BLaER1 (cell line): ENCODE measurements at regions not wholly inside any gene's neighbourhood (a gene's known extent, or its start where the extent isn't known, plus 50 kb on each side); places are given as distances from the start of the nearest gene placed in this dataset.
"Not testable (repeated sequence)": the region's sequence is repeated elsewhere in the genome, so short reads cannot be mapped to it uniquely, and the experiment has no call there.

Source experiments
- H3K27ac ChIP-seq: shearing (Covaris generic); formaldehyde crosslinking; 2 replicates; pipeline ENCODE4 v1.8.1; 2022
- H3K27me3 ChIP-seq: shearing (Covaris generic); formaldehyde crosslinking; 2 replicates; pipeline ENCODE4 v1.8.1; 2022
- H3K36me3 ChIP-seq: shearing (Covaris generic); formaldehyde crosslinking; 2 replicates; pipeline ENCODE4 v1.8.1; 2022
- H3K4me1 ChIP-seq: shearing (Covaris generic); formaldehyde crosslinking; 2 replicates; pipeline ENCODE4 v1.8.1; 2022
- H3K4me2 ChIP-seq: shearing (Covaris generic); formaldehyde crosslinking; 2 replicates; pipeline ENCODE4 v1.8.1; 2022
- H3K4me3 ChIP-seq: shearing (Covaris generic); formaldehyde crosslinking; 2 replicates; pipeline ENCODE4 v1.8.1; 2022
- H3K9ac ChIP-seq: shearing (Covaris generic); formaldehyde crosslinking; 2 replicates; pipeline ENCODE4 v1.8.1; 2022
- H3K9me3 ChIP-seq: shearing (Covaris generic); formaldehyde crosslinking; 2 replicates; pipeline ENCODE4 v1.8.1; 2022
- H4K20me1 ChIP-seq: shearing (Covaris generic); formaldehyde crosslinking; 2 replicates; pipeline ENCODE4 v1.8.1; 2022
- Cebpa-rat ChIP-seq: shearing (Covaris generic); IDR thresholded peaks from 2 replicates; pipeline ENCODE4 v1.8.1; 2022

GRCh38 chr21:38092051-38092450 lies 164.7 kb upstream of the KCNJ15 start:
- Histone ChIP-seq H3K4me3 (no peak overlapping the region), H3K4me2 (no peak overlapping the region), H3K27ac (no peak overlapping the region), H3K27me3 (no peaks in the 10 kb centered on the region), H4K20me1 (no peaks in the 10 kb centered on the region), H3K9ac (no peak overlapping the region), H3K36me3 (no peaks in the 10 kb centered on the region), H3K4me1 (no peaks in the 10 kb centered on the region), H3K9me3 (no peaks in the 10 kb centered on the region)
- TF ChIP-seq Cebpa-rat, result no peak

- Histone ChIP-seq H3K27ac (no peak overlapping the region), H3K27me3 (no peaks in the 10 kb centered on the region), H3K36me3 (no peaks in the 10 kb centered on the region), H3K4me2 (no peak overlapping the region), H4K20me1 (no peaks in the 10 kb centered on the region), H3K9ac (no peak overlapping the region), H3K4me3 (no peak overlapping the region), H3K4me1 (no peaks in the 10 kb centered on the region), H3K9me3 (peaks cover 11% of the 10 kb centered on the region)
- no peak for TF ChIP-seq Cebpa-rat
Observed at GRCh38 chr21:38095220-38095619, 161.6 kb upstream of the KCNJ15 start.

- Histone ChIP-seq H3K27ac (no peak overlapping the region), H3K9ac (no peak overlapping the region), H4K20me1 (no peaks in the 10 kb centered on the region), H3K4me2 (no peak overlapping the region), H3K36me3 (no peaks in the 10 kb centered on the region), H3K27me3 (no peaks in the 10 kb centered on the region), H3K4me1 (no peaks in the 10 kb centered on the region), H3K4me3 (no peak overlapping the region), H3K9me3 (peaks cover 11% of the 10 kb centered on the region)
- TF ChIP-seq Cebpa-rat, result no peak
Observed at GRCh38 chr21:38097789-38098188, 159.0 kb upstream of the KCNJ15 start.

GRCh38 chr21:38112219-38112789 lies 144.5 kb upstream of the KCNJ15 start:
- Histone ChIP-seq H3K4me2 (no peak overlapping the region), H3K36me3 (no peaks in the 10 kb centered on the region), H3K27me3 (no peaks in the 10 kb centered on the region), H3K9ac (no peak overlapping the region), H3K9me3 (peaks cover 4% of the 10 kb centered on the region; the same call in 1 of the 2 replicates), H3K4me1 (no peaks in the 10 kb centered on the region), H3K27ac (no peak overlapping the region), H3K4me3 (no peak overlapping the region), H4K20me1 (no peaks in the 10 kb centered on the region)
- no peak for TF ChIP-seq Cebpa-rat

GRCh38 chr21:38114717-38115333 lies 142.0 kb upstream of the KCNJ15 start:
- H4K20me1 ChIP-seq, result no peaks in the 10 kb centered on the region
- no peak for TF ChIP-seq Cebpa-rat
- no peak overlapping the region for H3K4me2 ChIP-seq
- H3K9ac ChIP-seq, result no peak overlapping the region
- no peak overlapping the region for H3K4me3 ChIP-seq
- no peak overlapping the region for H3K27ac ChIP-seq
- no peaks in the 10 kb centered on the region for H3K9me3 ChIP-seq
- H3K4me1 ChIP-seq, result no peaks in the 10 kb centered on the region
- H3K36me3 ChIP-seq, result no peaks in the 10 kb centered on the region
- no peaks in the 10 kb centered on the region for H3K27me3 ChIP-seq

GRCh38 chr21:38115870-38116269 lies 140.9 kb upstream of the KCNJ15 start:
- Histone ChIP-seq H3K9ac (no peak overlapping the region), H3K9me3 (no peaks in the 10 kb centered on the region), H3K4me2 (no peak overlapping the region), H3K36me3 (no peaks in the 10 kb centered on the region), H3K27me3 (no peaks in the 10 kb centered on the region), H3K27ac (no peak overlapping the region), H4K20me1 (no peaks in the 10 kb centered on the region), H3K4me3 (no peak overlapping the region), H3K4me1 (no peaks in the 10 kb centered on the region)
- TF ChIP-seq Cebpa-rat, result no peak

GRCh38 chr21:38119793-38120192 lies 137.0 kb upstream of the KCNJ15 start:
- Histone ChIP-seq H4K20me1 (no peaks in the 10 kb centered on the region), H3K9ac (no peak overlapping the region), H3K4me2 (no peak overlapping the region), H3K27me3 (no peaks in the 10 kb centered on the region), H3K36me3 (no peaks in the 10 kb centered on the region), H3K27ac (no peak overlapping the region), H3K9me3 (no peaks in the 10 kb centered on the region), H3K4me1 (no peaks in the 10 kb centered on the region), H3K4me3 (no peak overlapping the region)
- no peak for TF ChIP-seq Cebpa-rat

GRCh38 chr21:38120679-38120983 lies 136.2 kb upstream of the KCNJ15 start:
- H3K4me1 ChIP-seq, H3K4me3 ChIP-seq: not testable (repeated sequence)

GRCh38 chr21:38120984-38121855 lies 135.6 kb upstream of the KCNJ15 start:
- TF ChIP-seq Cebpa-rat, result no peak
- Histone ChIP-seq H3K4me3 (no peak overlapping the region), H3K9me3 (no peaks in the 10 kb centered on the region), H3K4me1 (no peaks in the 10 kb centered on the region), H4K20me1 (no peaks in the 10 kb centered on the region), H3K36me3 (no peaks in the 10 kb centered on the region), H3K27ac (no peak overlapping the region), H3K27me3 (no peaks in the 10 kb centered on the region), H3K9ac (no peak overlapping the region), H3K4me2 (no peak overlapping the region)

More at GRCh38 chr21:38120679-38120983, 136.2 kb upstream of the KCNJ15 start:
- not testable (repeated sequence) for H4K20me1 ChIP-seq, H3K9me3 ChIP-seq, H3K27ac ChIP-seq, H3K36me3 ChIP-seq, H3K27me3 ChIP-seq, H3K4me2 ChIP-seq, H3K9ac ChIP-seq
